ENCODE measurements at regions not wholly inside any gene's neighbourhood (a gene's known extent, or its start where the extent isn't known, plus 50 kb on each side); places are given as distances from the start of the nearest gene placed in this dataset.

DNA sequence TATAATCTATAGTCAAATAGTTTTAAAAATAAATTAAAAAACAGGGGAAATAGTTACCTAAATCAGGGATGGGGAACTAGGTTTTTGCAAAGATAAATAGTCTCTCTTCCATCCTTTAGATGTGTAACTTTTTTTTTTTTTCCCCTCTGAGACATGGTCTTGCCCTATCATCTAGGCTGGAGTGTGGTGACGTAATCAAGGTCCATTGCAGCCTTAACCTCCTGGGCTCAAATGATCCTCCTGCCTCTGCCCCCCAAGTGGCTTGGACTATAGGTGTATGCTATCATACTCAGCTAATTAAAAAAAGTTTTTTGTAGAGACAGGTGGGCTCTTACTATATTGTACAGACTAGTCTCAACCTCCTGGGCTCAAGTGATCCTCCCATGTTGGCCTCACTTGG, 316.5 kb downstream of the CCDC85A start:
- TF ChIP-seq, protein P1, sequence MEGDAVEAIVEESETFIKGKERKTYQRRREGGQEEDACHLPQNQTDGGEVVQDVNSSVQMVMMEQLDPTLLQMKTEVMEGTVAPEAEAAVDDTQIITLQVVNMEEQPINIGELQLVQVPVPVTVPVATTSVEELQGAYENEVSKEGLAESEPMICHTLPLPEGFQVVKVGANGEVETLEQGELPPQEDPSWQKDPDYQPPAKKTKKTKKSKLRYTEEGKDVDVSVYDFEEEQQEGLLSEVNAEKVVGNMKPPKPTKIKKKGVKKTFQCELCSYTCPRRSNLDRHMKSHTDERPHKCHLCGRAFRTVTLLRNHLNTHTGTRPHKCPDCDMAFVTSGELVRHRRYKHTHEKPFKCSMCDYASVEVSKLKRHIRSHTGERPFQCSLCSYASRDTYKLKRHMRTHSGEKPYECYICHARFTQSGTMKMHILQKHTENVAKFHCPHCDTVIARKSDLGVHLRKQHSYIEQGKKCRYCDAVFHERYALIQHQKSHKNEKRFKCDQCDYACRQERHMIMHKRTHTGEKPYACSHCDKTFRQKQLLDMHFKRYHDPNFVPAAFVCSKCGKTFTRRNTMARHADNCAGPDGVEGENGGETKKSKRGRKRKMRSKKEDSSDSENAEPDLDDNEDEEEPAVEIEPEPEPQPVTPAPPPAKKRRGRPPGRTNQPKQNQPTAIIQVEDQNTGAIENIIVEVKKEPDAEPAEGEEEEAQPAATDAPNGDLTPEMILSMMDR (IDR thresholded peaks at IDR 0.05; ENCODE audit: low read length): no peak
- TF ChIP-seq EZH2 (optimal IDR thresholded peaks at IDR 0.05; ENCODE audit: low read depth, low read length) (no peak), EZH2phosphoT487 (IDR thresholded peaks at IDR 0.05; ENCODE audit: low read length) (no peak)
